Activated T-helper 1 cell treated with Interleukin-2 at 50 U/mL for 16 hours (primary cell): ENCODE measurements at regions not wholly inside any gene's neighbourhood (a gene's known extent, or its start where the extent isn't known, plus 50 kb on each side); places are given as distances from the start of the nearest gene placed in this dataset.

Experiments used
- DNase-seq: peaks from one replicate; pipeline ENCODE4 v3.0.0-alpha.2; 2020; ENCODE audit warnings: low read depth

GRCh38 chr15:69577397-69577796 is 124.8 kb downstream of the RPLP1 start:
- DNase-seq = no peak

GRCh38 chr15:69578252-69578651 is 125.6 kb downstream of the RPLP1 start:
- DNase-seq = no peak

DNA sequence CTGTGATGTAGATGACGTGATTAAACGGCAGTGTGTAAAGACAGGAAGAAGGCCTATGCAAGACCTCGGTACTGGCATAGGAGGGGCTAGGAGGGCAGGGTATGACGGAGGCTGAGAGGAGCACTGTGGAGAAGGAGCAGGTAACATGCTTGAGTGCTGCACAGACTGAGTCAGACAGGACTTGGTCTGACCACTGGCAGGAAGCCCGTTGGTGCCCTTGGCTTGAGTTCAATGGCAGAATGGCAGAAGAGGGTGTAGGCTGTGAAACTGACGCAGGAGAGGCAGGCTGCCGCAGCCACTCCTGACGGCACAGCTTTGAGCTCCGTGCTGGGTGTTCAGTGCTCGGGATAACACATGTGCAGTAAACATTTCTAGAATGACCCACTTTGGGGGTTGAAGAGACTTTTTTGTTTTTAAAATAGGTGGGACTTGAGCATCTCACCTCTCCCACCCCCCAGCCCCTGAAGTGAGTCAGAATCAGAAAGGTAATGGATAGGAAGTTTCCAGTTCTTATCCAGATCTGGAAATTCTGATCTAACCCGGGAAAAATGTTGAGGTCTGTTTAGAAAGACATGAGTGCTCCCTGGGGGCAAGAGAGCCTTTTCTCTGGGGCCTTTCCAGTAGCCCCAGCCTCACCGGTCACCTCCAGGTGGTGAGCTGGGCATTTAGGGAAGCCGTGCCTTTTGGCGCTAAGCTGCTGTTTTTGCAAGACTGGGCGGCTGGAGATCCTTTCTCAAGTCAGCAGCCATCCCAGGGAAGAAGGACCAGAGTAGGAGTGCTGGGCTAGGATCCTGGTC is 126.4 kb downstream of the RPLP1 start:
- DNase-seq = no peak

DNA sequence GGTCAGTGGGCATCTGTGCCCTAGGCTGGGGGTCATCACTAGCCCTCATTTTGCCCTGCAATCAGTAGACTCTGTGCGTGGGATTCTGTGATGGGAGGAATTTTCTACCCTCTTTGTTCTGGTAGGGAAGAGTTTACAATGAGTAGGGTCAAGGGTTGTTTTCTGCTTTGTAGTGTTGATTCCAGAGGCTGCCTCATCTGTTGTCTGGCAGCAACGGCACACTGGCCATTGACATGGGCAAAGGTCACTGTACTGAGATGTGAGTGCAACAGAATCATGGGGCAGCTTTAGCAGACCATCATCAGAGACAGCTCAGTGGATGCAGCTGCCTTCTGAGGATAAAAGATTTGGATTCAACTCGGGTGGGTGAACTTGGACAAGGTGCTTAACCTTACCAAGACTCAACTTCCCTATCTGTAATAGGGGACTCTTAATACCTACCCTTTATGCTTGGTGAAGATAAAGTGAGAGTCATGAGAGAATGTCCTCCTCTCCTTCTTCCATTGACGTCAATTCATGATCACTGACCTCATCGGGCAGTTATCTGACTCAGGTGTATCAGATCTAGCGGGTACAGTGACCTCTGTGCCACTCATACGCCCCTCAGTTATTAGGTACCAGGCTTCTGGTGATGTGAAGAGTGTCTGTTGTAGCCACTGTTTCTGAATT is 127.5 kb downstream of the RPLP1 start:
- no peak for DNase-seq

GRCh38 chr15:69583626-69584025 is 131.0 kb downstream of the RPLP1 start:
- DNase-seq = no peak

DNA sequence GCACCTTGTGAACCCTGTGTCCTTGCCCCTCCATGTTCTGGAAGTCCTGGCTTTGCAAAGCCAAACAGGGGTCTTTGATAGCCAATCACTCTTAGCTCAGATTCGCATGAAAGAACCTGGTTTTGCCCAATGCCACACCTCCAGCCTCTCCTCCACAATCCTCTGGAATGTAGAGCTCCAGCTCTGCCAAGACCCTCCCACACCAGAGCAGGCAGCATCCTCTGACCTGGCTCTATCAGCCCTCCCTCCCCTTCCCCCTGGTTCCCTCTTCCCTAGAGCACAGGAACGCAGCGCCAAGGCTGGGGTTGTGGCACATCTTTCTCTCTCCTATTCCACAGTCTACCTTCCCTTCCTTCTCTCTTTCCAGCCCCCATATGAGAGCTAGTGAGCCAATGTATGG is 133.3 kb downstream of the RPLP1 start:
- no peak for DNase-seq

DNA sequence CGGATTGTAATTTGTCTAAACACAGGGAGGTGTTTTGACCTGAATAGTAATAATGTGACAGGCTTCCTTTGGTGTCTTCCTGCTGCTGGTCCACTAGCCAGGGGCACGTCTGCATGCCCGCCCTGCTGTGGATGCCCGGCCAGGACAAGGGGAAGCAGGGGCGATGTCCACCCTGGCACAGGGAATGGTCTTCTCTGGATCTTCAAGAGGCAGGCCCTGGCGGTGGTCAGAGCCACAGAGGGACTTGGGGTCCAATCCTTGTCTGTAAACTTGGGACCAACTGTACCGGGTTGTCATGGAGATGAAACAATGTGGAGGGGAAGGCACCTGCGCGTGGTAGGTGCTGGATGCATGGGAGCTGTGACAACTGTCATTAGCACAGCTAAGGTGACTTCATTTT is 134.1 kb downstream of the RPLP1 start:
- no peak for DNase-seq

DNA sequence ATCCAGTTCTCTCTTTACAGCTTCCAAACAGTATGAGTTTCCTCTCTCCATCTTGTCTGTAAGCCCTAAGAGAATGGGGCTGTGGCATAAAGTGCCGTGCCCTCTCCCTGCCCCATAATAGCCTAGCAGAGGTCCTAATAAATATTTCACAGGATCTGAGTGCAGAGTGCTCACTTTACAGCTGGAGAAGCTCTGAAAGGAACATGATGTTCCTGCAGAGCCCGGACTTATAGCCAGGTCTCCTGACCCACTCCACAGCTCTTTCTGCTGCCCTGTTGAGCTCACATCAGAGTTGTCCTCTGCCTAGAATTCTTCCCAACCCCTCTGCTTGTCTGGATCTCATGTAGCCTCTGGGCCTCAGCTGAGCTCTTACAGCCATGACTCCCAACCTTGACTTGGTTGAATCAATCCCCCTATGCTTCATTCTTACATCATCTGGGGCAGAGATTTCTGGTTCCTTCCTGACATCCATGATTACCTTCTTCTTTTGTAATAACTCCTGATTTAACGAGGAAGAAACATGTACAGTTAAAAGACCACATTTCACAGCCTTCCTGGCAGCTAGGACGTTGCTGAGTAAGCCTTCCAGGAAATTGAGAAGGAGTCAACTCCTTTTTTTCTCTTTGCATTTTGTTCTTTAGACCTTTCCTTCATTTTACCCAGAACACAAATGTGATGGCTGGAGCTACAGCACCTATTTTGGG is 135.3 kb downstream of the RPLP1 start:
- DNase-seq = no peak

DNA sequence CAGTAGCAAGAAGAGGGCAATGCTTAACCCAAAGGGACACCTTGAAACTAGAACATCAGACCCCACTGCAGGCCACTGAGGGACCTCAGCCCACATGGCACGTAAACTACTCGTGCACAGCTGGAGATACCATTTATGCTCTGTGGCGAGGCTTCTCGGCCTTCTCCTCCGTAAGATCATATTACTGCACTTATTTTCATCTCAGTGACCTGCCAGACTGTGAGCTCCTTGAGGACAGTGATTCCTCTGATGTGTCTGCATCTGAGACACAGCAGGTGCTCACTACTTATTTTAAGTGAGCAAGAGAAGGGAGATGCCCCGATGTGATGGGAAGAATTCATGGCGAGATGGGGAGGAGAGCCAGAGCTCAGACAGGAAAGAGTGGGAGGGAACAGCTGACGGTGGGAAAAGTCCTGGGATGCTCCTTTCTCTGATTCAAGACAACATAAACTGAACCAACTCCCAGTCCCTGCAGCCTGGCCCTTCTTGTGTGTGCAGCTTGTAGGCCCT is 137.6 kb downstream of the RPLP1 start:
- no peak for DNase-seq

DNA sequence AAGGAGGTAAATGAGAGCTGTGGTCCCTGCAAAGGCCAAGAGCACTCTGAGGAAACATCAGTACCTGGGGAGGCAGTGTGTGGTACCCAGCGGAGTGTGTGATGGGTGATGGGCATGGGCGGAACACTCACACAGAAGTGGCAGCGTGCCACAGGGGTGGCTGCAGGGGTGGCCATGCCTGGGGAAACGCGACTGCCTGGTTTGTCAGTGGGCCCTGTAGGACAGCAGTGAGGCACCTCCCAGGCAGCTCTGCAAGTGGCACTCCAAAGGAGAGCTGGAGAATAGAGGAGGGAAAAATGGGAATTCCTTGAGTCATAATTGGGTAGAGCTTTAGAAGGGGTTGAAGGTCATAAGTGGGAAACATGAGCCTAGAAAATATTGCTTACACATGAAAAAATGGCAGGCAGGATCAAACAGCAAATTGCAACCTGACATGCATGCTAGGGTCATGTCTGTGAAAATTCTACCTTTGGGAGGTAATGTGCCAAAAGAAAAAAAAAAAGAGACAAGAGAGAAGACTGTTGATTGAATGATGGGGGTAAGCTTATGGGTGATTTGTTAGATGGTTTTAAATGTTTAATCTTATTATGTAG is 138.4 kb downstream of the RPLP1 start:
- no peak for DNase-seq

- DNase-seq = no peak
Observed at GRCh38 chr15:69591905-69592508, 139.4 kb downstream of the RPLP1 start.

GRCh38 chr15:69592954-69593353 is 140.3 kb downstream of the RPLP1 start:
- no peak for DNase-seq

- DNase-seq = no peak
Observed at GRCh38 chr15:69593488-69593887, 140.9 kb downstream of the RPLP1 start.

- DNase-seq = no peak
Observed at GRCh38 chr15:69593981-69594966, 141.7 kb downstream of the RPLP1 start.

DNA sequence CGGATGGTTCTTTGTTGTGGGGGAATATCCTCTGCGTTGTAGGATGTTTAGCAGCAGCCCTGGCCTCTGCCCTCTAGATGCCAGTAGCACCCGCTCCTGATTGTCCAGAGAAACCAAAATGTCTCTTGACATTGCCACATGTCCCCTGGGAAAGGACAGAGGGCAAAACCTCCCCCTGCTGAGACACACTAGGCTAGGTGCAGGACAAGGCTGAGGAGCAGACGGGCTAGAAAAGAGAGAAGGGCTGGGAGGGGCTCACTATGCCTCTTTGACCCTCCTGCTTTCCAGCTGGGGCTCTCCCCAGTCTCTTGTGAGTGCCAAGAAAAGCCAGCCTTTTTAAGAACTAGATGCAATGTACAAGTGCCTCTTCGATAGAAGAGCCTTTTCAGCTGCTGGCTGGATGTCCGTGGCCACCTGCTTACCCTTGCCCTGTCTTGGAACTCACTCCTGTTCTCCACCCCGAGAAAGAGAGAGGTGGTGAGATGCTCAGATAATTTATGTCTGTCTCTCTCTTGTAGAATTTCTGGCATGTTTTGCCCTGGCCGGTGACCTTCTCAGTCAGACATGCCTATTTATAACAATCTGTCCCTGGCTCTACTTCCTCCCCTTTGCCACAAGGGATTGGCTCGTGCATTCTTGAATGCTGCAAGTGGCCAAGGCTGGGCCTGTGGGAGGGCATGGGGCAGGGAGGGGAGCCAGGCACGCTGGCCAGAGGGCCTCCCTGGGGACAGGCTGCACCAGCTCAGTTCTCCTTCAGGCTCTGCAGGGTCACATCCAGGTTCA is 142.6 kb downstream of the RPLP1 start:
- DNase-seq = no peak

GRCh38 chr15:69597061-69597592 is 144.5 kb downstream of the RPLP1 start:
- no peak for DNase-seq

GRCh38 chr15:69599271-69599670 is 146.7 kb downstream of the RPLP1 start:
- no peak for DNase-seq

GRCh38 chr15:69600556-69601085 is 148.0 kb downstream of the RPLP1 start:
- DNase-seq = no peak

DNA sequence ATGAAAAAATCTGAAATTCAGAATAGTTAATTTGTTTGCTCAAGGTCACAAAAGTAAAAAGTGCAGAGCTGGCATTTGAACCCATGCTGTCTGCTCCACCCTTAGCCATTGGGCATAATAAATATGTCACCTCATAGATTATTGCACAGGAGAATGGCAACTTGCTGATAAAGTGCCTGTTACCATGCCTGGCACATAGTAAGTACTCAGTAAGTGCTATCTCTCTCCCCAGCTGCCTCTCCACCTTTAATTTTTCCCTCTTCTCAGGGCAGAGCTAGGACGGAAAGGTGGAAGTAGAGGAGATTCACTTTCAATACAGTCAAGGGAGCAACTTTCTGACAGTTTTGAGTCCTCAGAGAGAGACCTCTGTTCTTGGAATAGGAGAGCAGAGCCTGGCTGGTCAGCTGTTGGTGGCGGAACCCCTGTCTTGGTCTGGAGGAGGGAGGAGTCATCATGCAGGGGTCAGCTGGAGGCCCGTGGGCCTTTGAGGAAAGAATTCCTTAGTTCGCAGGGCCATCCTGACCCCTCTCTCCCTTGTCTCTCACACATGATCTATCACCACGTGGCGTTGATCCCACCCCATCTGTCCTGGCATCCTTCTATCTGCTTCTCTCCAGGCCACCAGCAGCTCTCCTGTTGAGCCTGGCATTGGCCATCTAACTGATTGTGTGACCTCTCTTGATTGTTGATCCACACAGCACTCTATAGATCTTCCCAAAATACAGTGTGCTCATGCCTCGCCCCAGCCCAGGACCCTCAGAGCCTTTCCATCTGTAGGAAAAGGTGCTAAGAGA is 149.3 kb downstream of the RPLP1 start:
- DNase-seq = no peak
